GM19099 (cell line): ENCODE measurements at regions not wholly inside any gene's neighbourhood (a gene's known extent, or its start where the extent isn't known, plus 50 kb on each side); places are given as distances from the start of the nearest gene placed in this dataset.

Experiments
- POLR2A ChIP-seq: IDR thresholded peaks from 3 replicates; pipeline ENCODE4 v1.6.1; 2011; ENCODE audit warnings: low read depth; ENCODE audit not compliant: insufficient read length; ENCODE audit errors: extremely low read depth

DNA sequence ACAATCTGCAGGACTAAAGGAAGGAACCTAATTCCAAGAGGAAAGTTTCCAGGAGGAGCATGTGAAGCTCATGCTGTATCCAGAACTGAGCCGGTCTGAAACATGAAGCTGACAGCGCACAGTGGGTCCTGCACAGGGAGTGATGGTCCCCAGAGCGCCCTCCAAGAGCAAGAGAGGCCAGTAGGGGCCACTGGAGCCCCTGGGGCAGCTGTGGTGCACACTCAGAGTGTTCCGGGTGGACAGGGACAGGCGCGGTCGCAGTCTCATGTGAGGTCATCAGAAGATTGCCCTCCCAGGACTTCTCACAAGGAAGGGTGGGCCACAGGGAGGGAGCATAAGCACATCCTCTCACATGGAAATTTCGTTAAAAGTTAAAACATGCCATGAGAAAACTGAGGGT lies 355.9 kb downstream of the EIPR1 start:
- TF ChIP-seq POLR2A = no peak

DNA sequence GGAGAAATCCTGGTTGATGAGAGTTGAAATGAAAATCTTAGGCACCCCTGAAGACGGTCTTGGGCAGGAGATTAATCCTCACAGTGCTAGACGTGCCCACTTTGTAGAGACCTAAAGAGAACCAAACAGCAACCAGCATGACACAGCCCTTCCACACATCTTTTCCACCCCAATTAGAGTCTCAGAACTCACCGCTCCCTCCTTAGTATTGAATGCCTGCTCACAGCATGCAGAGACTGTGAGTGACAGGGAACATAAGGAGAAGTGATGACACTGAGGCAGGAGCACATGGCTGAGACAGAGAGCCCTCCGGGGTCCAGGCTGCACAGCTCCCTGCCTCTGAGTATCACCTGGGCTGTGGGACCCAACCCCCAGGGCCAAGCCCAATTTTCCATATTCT lies 367.6 kb downstream of the EIPR1 start:
- TF ChIP-seq POLR2A = no peak

GRCh38 chr2:3009483-3009882 lies 368.1 kb downstream of the EIPR1 start:
- TF ChIP-seq POLR2A = no peak

DNA sequence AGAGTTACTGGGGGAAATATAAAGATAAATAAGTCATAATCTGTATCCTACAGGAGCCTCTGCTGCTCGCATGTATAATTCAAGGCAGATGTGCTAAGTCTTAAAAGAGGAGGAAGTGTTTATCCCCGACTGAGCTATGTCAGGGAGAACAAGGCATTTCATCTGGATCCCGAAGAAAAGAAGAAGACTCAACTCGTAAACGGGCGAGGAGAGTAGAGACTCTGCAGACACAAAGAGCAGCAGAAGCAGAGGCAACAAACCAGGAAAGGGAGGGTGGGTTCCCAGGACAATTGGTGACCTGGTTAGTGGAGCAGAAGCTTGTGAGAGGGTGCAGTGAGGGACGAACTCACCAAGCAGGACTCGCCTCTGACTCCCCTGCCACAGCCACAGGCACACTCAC lies 368.6 kb downstream of the EIPR1 start:
- TF ChIP-seq POLR2A = no peak

DNA sequence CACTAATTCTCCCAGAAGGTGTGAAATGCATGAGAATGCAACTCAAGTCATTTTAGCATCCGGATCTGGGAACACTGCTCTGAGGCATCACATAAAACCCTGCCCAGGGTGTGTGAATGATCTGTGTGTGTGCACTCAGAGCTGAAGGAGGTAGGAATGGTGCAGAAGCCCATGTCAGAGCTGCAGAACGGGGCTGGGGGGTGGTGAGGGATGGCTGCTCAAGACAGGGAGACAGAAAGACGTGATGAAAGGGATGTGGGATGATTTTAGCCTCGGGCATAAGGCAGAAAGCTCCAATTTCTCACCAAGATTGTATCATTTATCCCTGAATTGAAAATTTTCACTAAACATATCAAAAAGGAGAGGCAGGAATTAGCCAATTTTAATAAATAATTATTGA lies 369.1 kb downstream of the EIPR1 start:
- TF ChIP-seq POLR2A = no peak

DNA sequence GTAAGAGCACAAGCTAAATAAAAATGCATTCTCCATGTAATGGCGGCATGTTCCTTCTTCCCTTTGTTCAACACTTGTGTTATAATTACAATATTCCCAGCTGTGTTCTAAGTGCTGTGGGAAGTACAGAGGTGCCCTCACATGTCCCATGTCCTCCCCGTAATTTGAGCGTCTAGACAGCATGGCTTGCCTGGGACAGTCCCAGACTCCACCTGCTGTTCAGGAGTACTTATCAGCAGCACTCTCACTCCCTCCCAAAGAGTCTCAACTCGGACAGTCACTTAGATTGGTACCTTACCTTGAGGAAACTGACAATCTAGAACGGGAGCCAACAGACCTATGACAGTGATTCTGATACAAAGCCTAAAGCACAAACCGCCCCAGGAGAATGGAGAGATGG lies 370.5 kb downstream of the EIPR1 start:
- TF ChIP-seq POLR2A = no peak

DNA sequence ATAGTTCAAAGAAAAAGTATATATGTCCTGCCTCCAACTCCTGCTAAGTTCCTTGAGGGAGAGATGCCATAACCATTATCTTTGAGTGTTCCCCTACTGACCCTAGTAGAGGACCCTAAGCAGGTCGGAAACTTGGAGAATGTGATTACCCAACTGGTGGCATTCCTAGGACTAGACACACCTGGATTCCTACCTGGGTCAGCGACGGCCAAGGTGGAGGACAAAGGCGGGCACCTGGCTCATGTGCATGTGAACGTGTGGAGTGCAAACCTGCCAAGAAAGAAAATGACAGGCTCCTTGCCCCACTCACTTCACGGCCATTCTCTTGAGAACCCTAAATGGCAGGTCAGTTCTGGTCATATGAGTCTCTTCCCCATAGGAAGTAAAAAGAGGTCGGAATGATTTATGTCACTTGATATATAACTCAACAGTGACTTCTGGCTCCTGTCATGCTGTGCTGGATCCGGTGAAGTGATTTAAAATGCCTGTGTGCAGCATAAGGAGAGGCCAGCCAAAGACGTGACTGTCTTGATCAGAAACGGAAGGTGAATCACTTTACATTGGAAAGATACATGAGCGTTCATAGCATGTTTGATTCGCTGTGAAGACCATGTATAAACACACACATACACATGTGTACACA lies 371.6 kb downstream of the EIPR1 start:
- TF ChIP-seq POLR2A = no peak

DNA sequence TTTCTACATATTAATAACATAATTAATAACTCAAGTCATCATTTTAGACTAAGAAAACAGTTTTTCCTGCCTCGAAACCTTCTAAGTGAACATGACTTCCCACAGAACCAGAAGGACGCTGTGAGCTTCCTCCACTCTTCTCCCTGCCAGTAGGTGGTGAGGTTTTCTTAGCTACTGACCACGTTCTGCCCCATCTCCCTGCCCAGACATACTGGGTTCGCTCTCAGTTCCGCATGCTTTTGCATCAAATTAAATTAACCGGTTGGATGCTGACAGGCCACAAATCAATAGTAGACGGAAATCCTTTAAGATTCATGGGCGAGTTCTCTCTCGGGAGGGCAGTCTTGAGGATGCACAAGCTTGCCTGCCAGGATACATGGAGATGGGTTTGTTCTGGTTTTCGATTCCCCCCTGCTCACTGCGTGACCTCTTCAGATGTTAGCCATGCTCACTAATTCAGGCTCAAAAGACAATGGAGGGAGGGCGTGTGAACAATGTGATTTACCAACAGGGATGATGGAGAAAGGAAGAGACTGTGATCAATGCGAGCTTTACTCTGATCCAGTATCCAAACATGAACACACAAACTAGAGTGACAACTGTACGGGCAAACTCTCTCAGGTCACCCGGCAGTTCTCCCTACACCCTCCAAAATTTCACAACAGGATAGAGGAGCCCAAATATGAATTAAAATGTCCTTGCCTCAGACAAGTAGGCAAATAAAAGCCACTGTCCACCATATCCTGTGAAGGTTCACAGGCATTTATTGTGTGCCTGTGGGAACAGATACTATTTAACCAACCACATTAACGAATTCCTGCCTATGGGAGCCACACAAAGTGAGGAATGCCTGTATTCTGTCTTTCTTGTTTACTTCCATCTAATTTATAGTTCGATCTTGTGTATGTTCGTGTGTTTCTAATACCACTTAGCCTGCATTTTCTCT lies 375.7 kb downstream of the EIPR1 start:
- no peak for TF ChIP-seq POLR2A

DNA sequence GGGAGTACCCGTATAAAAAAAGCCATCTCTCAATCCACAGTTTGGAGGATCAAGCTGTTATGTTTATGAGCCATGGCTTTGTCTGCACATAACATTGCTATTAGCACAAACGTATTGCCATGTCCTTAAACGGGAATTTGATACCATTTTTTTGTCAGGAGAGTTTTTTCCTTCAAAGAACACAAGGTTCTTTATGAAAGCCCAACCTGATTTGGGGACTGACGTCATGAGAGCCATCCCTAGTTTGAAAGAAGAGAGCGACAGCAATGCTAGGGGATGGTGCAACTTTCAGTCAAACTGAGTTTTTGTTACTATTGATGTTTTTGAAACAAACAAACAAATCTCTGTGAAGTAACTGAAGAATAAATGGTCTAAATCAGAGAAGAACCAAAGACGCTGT lies 376.6 kb downstream of the EIPR1 start:
- no peak for TF ChIP-seq POLR2A

DNA sequence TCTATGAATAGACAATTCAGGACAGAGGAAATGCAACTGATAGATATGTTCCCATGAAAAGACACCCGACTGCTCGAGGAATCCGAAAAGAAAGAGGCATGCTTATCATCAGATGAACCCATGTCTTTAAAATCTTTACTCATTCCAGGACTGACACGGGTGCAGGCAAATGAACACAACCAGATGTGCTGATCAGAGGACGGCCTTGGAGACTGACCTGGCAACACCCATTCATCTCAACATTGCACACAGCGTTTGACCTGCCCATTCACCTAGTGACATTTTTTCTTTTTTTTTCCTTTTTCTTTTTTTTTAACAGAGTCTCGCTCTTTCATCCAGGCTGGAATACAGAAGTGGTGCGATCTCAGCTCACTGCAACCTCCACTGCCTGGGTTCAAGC lies 377.5 kb downstream of the EIPR1 start:
- TF ChIP-seq POLR2A = no peak

DNA sequence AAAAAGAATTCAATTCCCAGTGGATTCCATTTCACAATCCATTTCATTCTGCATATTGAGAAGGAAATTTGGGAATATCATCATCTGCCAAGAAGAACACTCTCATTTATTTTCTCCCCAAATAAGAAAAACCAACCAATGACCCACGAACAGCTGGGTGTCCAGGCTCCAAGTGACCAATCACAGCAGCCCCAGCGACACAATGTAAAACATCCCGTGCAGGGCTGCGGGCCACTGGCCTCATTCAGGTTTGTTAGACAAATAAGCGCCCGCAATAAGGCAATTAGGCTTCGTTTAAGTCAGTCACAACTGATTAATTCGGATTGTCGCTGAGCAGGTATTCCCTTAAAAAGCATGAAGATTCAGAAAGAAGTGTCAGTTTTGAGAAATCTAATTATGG lies 378.6 kb downstream of the EIPR1 start:
- TF ChIP-seq POLR2A = no peak

DNA sequence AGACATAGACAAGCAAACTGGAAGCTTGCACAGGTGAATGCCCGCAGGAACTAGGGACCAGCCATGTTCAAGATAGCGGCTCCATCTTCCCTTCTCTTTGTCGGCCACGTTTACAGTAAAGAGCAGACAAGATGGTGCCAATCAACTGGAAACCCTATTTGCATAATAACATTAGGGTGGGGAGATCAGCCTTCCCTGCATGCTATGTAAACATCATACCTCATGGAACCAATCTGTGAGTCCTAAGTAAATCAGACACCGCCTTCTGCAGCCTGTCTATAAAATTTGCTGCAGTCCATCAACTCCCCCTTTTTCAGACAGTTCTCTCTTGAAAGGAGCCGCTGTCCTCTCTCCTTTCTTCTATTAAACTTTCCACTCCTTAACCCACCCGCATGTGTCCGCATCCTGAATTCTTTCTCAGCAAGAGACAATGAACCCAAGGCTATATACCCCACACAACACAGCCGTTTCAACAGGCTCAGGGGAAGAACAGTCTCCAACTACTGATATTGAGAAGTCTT lies 384.4 kb downstream of the EIPR1 start:
- no peak for TF ChIP-seq POLR2A

GRCh38 chr2:2992634-2993033 lies 385.0 kb downstream of the EIPR1 start:
- TF ChIP-seq POLR2A = no peak

DNA sequence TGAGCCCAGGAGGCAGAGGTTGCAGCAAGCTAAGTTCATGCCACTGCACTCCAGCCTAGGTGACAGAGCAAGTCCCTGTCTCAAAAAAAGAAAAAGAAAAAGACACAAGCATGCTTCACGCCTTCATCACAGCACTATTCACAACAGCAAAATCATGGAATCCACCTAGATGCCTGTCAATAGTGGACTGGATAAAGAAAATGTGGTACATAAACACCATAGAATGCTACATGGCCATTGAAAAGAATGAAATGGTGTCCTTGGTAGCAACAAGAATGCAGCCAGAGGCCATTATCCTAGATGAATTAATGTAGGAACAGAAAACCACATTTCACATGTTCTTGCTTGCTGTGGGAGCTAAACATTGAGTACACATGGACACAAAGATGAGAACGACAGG lies 392.6 kb downstream of the EIPR1 start:
- no peak for TF ChIP-seq POLR2A

GRCh38 chr2:2981000-2981399 lies 396.6 kb downstream of the EIPR1 start:
- TF ChIP-seq POLR2A = no peak

DNA sequence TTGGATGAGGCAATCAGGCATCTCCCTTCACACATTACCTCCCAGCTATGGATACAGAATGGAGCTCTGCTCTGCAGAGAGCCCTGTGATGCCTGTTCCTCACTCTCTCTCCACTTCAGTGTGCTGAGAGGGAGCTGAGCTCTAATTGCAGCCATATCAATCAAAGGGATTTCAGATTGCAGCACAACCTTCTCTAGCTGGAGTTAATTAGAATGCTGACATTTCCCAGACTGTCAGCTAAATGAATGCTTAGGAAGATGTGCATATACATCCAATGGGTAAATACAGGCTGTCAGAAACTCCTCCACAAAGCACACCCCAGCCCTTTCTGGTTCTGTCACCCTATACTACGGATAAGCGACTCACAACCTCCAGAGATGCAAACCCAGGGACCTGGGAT lies 402.6 kb downstream of the EIPR1 start:
- TF ChIP-seq POLR2A = no peak

GRCh38 chr2:2960441-2961133 lies 417.0 kb downstream of the EIPR1 start:
- no peak for TF ChIP-seq POLR2A
